ENCODE measurements at regions not wholly inside any gene's neighbourhood (a gene's known extent, or its start where the extent isn't known, plus 50 kb on each side); places are given as distances from the start of the nearest gene placed in this dataset.
"Not testable (repeated sequence)": the region's sequence is repeated elsewhere in the genome, so short reads cannot be mapped to it uniquely, and the experiment has no call there.

- Histone ChIP-seq H3K36me3 (ENCODE audit: insufficient read depth, low read length) (no peaks in the 10 kb centered on the region), H4K20me1 (ENCODE audit: insufficient read depth) (no peaks in the 10 kb centered on the region), H3K27me3 (ENCODE audit: insufficient read depth, low read depth, low read length) (no peaks in the 10 kb centered on the region), H3K79me2 (replicated peaks; ENCODE audit: insufficient read depth, low read length) (no peaks in the 10 kb centered on the region), H2AFZ (ENCODE audit: low read depth, low read length) (no peak overlapping the region), H3F3A (ENCODE audit: insufficient read depth, low read length, poor library complexity, severe bottlenecking) (no peaks in the 10 kb centered on the region), H3K9me3 (ENCODE audit: low read length) (no peaks in the 10 kb centered on the region), H3K27ac (ENCODE audit: low read length) (no peak overlapping the region), H3K4me2 (ENCODE audit: low read length) (no peak overlapping the region), H3K4me3 (ENCODE audit: low read length) (no peak overlapping the region), H3K9me2 (ENCODE audit: insufficient read depth, low read length) (no peaks in the 10 kb centered on the region), H3K9ac (ENCODE audit: low read length) (no peak overlapping the region)
- no peak for TF ChIP-seq SMC3 (conservative IDR thresholded peaks at IDR 0.05; ENCODE audit: poor library complexity)
- TF ChIP-seq TAF1 (IDR thresholded peaks at IDR 0.05; ENCODE audit: low read depth): no peak
- no peak for TF ChIP-seq POLR2AphosphoS5 (IDR thresholded peaks at IDR 0.05)
- TF ChIP-seq MXI1 (conservative IDR thresholded peaks at IDR 0.05; ENCODE audit: poor library complexity, severe bottlenecking): no peak
- TF ChIP-seq CTCF (IDR thresholded peaks at IDR 0.05; ENCODE audit: poor library complexity, severe bottlenecking): no peak
- TF ChIP-seq REST (IDR thresholded peaks at IDR 0.05; ENCODE audit: borderline replicate concordance): no peak
- no peak for TF ChIP-seq EP300 (conservative IDR thresholded peaks at IDR 0.05; ENCODE audit: poor library complexity, severe bottlenecking)
- no peak for TF ChIP-seq EZH2 (IDR thresholded peaks at IDR 0.05; ENCODE audit: borderline replicate concordance, insufficient read depth, low read length, poor library complexity, severe bottlenecking)
- TF ChIP-seq RAD21 (conservative IDR thresholded peaks at IDR 0.05): no peak
These were observed 64.8 kb upstream of the IGFBPL1 start for GRCh38 chr9:38489057-38489456.

GRCh38 chr9:38488156-38488698, 64.0 kb upstream of the IGFBPL1 start:
- no peak overlapping the region for H3K4me2 ChIP-seq (ENCODE audit: low read length)
- TF ChIP-seq TAF1 (IDR thresholded peaks at IDR 0.05; ENCODE audit: low read depth) (no peak), POLR2AphosphoS5 (IDR thresholded peaks at IDR 0.05) (no peak), EZH2 (IDR thresholded peaks at IDR 0.05; ENCODE audit: borderline replicate concordance, insufficient read depth, low read length, poor library complexity, severe bottlenecking) (no peak), RAD21 (conservative IDR thresholded peaks at IDR 0.05) (no peak), REST (IDR thresholded peaks at IDR 0.05; ENCODE audit: borderline replicate concordance) (no peak), MXI1 (conservative IDR thresholded peaks at IDR 0.05; ENCODE audit: poor library complexity, severe bottlenecking) (no peak), CTCF (IDR thresholded peaks at IDR 0.05; ENCODE audit: poor library complexity, severe bottlenecking) (no peak), EP300 (conservative IDR thresholded peaks at IDR 0.05; ENCODE audit: poor library complexity, severe bottlenecking) (no peak)
- H3K36me3 ChIP-seq (ENCODE audit: insufficient read depth, low read length): no peaks in the 10 kb centered on the region
- H2AFZ ChIP-seq (ENCODE audit: low read depth, low read length): no peak overlapping the region
- H3K9me3 ChIP-seq (ENCODE audit: low read length): no peaks in the 10 kb centered on the region
- H3K9me2 ChIP-seq (ENCODE audit: insufficient read depth, low read length): no peaks in the 10 kb centered on the region
- H3K79me2 ChIP-seq (replicated peaks; ENCODE audit: insufficient read depth, low read length): no peaks in the 10 kb centered on the region
- H3K4me3 ChIP-seq (ENCODE audit: low read length): no peak overlapping the region
- H3F3A ChIP-seq (ENCODE audit: insufficient read depth, low read length, poor library complexity, severe bottlenecking): no peaks in the 10 kb centered on the region
- no peak overlapping the region for H3K27ac ChIP-seq (ENCODE audit: low read length)
- no peaks in the 10 kb centered on the region for H4K20me1 ChIP-seq (ENCODE audit: insufficient read depth)
- H3K27me3 ChIP-seq (ENCODE audit: insufficient read depth, low read depth, low read length): no peaks in the 10 kb centered on the region
- no peak overlapping the region for H3K9ac ChIP-seq (ENCODE audit: low read length)

- H3K27me3 ChIP-seq (ENCODE audit: insufficient read depth, low read depth, low read length); H3K4me2 ChIP-seq (ENCODE audit: low read length); H2AFZ ChIP-seq (ENCODE audit: low read depth, low read length); H3K79me2 ChIP-seq (replicated peaks; ENCODE audit: insufficient read depth, low read length); H3K9me3 ChIP-seq (ENCODE audit: low read length); H3K9ac ChIP-seq (ENCODE audit: low read length); H3K27ac ChIP-seq (ENCODE audit: low read length); H3K9me2 ChIP-seq (ENCODE audit: insufficient read depth, low read length); H4K20me1 ChIP-seq (ENCODE audit: insufficient read depth); H3K36me3 ChIP-seq (ENCODE audit: insufficient read depth, low read length); H3K4me3 ChIP-seq (ENCODE audit: low read length); H3F3A ChIP-seq (ENCODE audit: insufficient read depth, low read length, poor library complexity, severe bottlenecking): not testable (repeated sequence)
These were observed 63.3 kb upstream of the IGFBPL1 start for GRCh38 chr9:38487418-38488155.
